ENCODE measurements at regions not wholly inside any gene's neighbourhood (a gene's known extent, or its start where the extent isn't known, plus 50 kb on each side); places are given as distances from the start of the nearest gene placed in this dataset.

GRCh38 chr9:119998614-119999013 lies 581.4 kb downstream of the CDK5RAP2 start:
- CTCF ChIA-PET, result no interaction called here
- BruUV-seq (replicated peaks), result no TSS peak
- H3K4me3 ChIP-seq (ENCODE audit: low read depth, low read length, poor library complexity, severe bottlenecking), result no peak overlapping the region
- no peak overlapping the region for H3K27ac ChIP-seq (ENCODE audit: low read depth, low read length, poor library complexity, severe bottlenecking)
- H3K4me1 ChIP-seq (ENCODE audit: insufficient read depth, low read length, poor library complexity, severe bottlenecking), result no peaks in the 10 kb centered on the region
- no peaks in the 10 kb centered on the region for H3K9me3 ChIP-seq (ENCODE audit: low read depth, low read length, poor library complexity, severe bottlenecking)
- intact Hi-C loops (cut with micrococcal nuclease; ENCODE audit: unreplicated experiment), result no loop called here
- H3K27me3 ChIP-seq (replicated peaks; ENCODE audit: insufficient read depth, low read depth, low read length, poor library complexity), result peaks cover 34% of the 10 kb centered on the region
- no peak for TF ChIP-seq EZH2 (IDR thresholded peaks at IDR 0.05; ENCODE audit: borderline replicate concordance, low read depth, low read length, poor library complexity, severe bottlenecking)
- TF ChIP-seq CTCF (conservative IDR thresholded peaks at IDR 0.05; ENCODE audit: low read depth, low read length), result no peak
- no peak for DNase-seq (ENCODE audit: low spot score)
- H3K36me3 ChIP-seq (ENCODE audit: insufficient read depth, low read length, poor library complexity, severe bottlenecking), result no peaks in the 10 kb centered on the region
- POLR2A ChIA-PET (ENCODE audit: low non-redundant PET), result no interaction called here

- no peaks in the 10 kb centered on the region for H3K9me3 ChIP-seq (ENCODE audit: low read depth, low read length, poor library complexity, severe bottlenecking)
- no peaks in the 10 kb centered on the region for H3K36me3 ChIP-seq (ENCODE audit: insufficient read depth, low read length, poor library complexity, severe bottlenecking)
- ChIA-PET CTCF (no interaction called here), POLR2A (ENCODE audit: low non-redundant PET) (no interaction called here)
- H3K4me1 ChIP-seq (ENCODE audit: insufficient read depth, low read length, poor library complexity, severe bottlenecking), result no peaks in the 10 kb centered on the region
- TF ChIP-seq CTCF (conservative IDR thresholded peaks at IDR 0.05; ENCODE audit: low read depth, low read length) (no peak), EZH2 (IDR thresholded peaks at IDR 0.05; ENCODE audit: borderline replicate concordance, low read depth, low read length, poor library complexity, severe bottlenecking) (no peak)
- intact Hi-C loops (cut with micrococcal nuclease; ENCODE audit: unreplicated experiment), result no loop called here
- no TSS peak for BruUV-seq (replicated peaks)
- H3K27me3 ChIP-seq (replicated peaks; ENCODE audit: insufficient read depth, low read depth, low read length, poor library complexity), result peaks cover 21% of the 10 kb centered on the region
- H3K4me3 ChIP-seq (ENCODE audit: low read depth, low read length, poor library complexity, severe bottlenecking), result no peak overlapping the region
- H3K27ac ChIP-seq (ENCODE audit: low read depth, low read length, poor library complexity, severe bottlenecking), result no peak overlapping the region
- DNase-seq (ENCODE audit: low spot score), result no peak
These were observed 588.2 kb downstream of the CDK5RAP2 start for GRCh38 chr9:119991797-119992196.

- no TSS peak for BruUV-seq (replicated peaks)
- DNase-seq (ENCODE audit: low spot score), result no peak
- Histone ChIP-seq H3K27ac (ENCODE audit: low read depth, low read length, poor library complexity, severe bottlenecking) (no peak overlapping the region), H3K4me3 (ENCODE audit: low read depth, low read length, poor library complexity, severe bottlenecking) (no peak overlapping the region), H3K4me1 (ENCODE audit: insufficient read depth, low read length, poor library complexity, severe bottlenecking) (no peaks in the 10 kb centered on the region), H3K27me3 (replicated peaks; ENCODE audit: insufficient read depth, low read depth, low read length, poor library complexity) (peaks cover 19% of the 10 kb centered on the region), H3K36me3 (ENCODE audit: insufficient read depth, low read length, poor library complexity, severe bottlenecking) (no peaks in the 10 kb centered on the region), H3K9me3 (ENCODE audit: low read depth, low read length, poor library complexity, severe bottlenecking) (no peaks in the 10 kb centered on the region)
- CTCF ChIA-PET, result no interaction called here
- intact Hi-C loops (cut with micrococcal nuclease; ENCODE audit: unreplicated experiment), result no loop called here
- no peak for TF ChIP-seq EZH2 (IDR thresholded peaks at IDR 0.05; ENCODE audit: borderline replicate concordance, low read depth, low read length, poor library complexity, severe bottlenecking)
- TF ChIP-seq CTCF (conservative IDR thresholded peaks at IDR 0.05; ENCODE audit: low read depth, low read length), result no peak
- POLR2A ChIA-PET (ENCODE audit: low non-redundant PET), result no interaction called here
These were observed 593.3 kb downstream of the CDK5RAP2 start for GRCh38 chr9:119986713-119987112.
